ENCODE measurements at regions not wholly inside any gene's neighbourhood (a gene's known extent, or its start where the extent isn't known, plus 50 kb on each side); places are given as distances from the start of the nearest gene placed in this dataset.

- H3K4me3 ChIP-seq (ENCODE audit: low read depth, low read length): no peak overlapping the region
- no peak for DNase-seq (ENCODE audit: low read depth)
- TF ChIP-seq CTCF (conservative IDR thresholded peaks at IDR 0.05; ENCODE audit: low read depth, low read length): no peak
These were observed 365.1 kb upstream of the SFSWAP start for GRCh38 chr12:131345521-131346436.

GRCh38 chr12:131346555-131347344 is 364.1 kb upstream of the SFSWAP start:
- DNase-seq (ENCODE audit: low read depth): no peak
- no peak overlapping the region for H3K4me3 ChIP-seq (ENCODE audit: low read depth, low read length)
- no peak for TF ChIP-seq CTCF (conservative IDR thresholded peaks at IDR 0.05; ENCODE audit: low read depth, low read length)

GRCh38 chr12:131347345-131347714 is 363.6 kb upstream of the SFSWAP start:
- H3K4me3 ChIP-seq (ENCODE audit: low read depth, low read length): no peak overlapping the region
- no peak for TF ChIP-seq CTCF (conservative IDR thresholded peaks at IDR 0.05; ENCODE audit: low read depth, low read length)
- no peak for DNase-seq (ENCODE audit: low read depth)

GRCh38 chr12:131347732-131348131 is 363.2 kb upstream of the SFSWAP start:
- H3K4me3 ChIP-seq (ENCODE audit: low read depth, low read length): no peak overlapping the region
- TF ChIP-seq CTCF (conservative IDR thresholded peaks at IDR 0.05; ENCODE audit: low read depth, low read length): no peak
- no peak for DNase-seq (ENCODE audit: low read depth)

GRCh38 chr12:131348231-131348630 is 362.7 kb upstream of the SFSWAP start:
- no peak for TF ChIP-seq CTCF (conservative IDR thresholded peaks at IDR 0.05; ENCODE audit: low read depth, low read length)
- no peak overlapping the region for H3K4me3 ChIP-seq (ENCODE audit: low read depth, low read length)
- no peak for DNase-seq (ENCODE audit: low read depth)

- TF ChIP-seq CTCF (conservative IDR thresholded peaks at IDR 0.05; ENCODE audit: low read depth, low read length): no peak
- no peak for DNase-seq (ENCODE audit: low read depth)
These were observed 362.2 kb upstream of the SFSWAP start for GRCh38 chr12:131348646-131349045.

More at GRCh38 chr12:131348646-131349045, 362.2 kb upstream of the SFSWAP start:
- no peak overlapping the region for H3K4me3 ChIP-seq (ENCODE audit: low read depth, low read length)

Measured in choroid plexus epithelial cell (primary cell).